SU-DHL-6 (cell line): ENCODE measurements at regions not wholly inside any gene's neighbourhood (a gene's known extent, or its start where the extent isn't known, plus 50 kb on each side); places are given as distances from the start of the nearest gene placed in this dataset.
"Not testable (repeated sequence)": the region's sequence is repeated elsewhere in the genome, so short reads cannot be mapped to it uniquely, and the experiment has no call there.

Experiments used
- EZH2phosphoT487 ChIP-seq: fragments of 200-600 bp; sonication (generic), shearing (Covaris generic); conservative IDR thresholded peaks from 2 replicates; pipeline ENCODE4 v1.6.1; 2018; ENCODE audit warnings: mild to moderate bottlenecking, antibody characterized with exemption, low read length, moderate library complexity, mixed read lengths
- TF ChIP-seq, protein P1 (sequence below): fragments of 200-600 bp; sonication (generic); IDR thresholded peaks from one replicate; pipeline ENCODE4 v1.5.1; 2017; ENCODE audit warnings: antibody characterized with exemption, mild to moderate bottlenecking, low read length, moderate library complexity; ENCODE audit not compliant: insufficient read depth, poor library complexity, severe bottlenecking

GRCh38 chr2:87308621-87309020 lies 287.0 kb upstream of the PLGLB1 start:
- TF ChIP-seq, protein P1, sequence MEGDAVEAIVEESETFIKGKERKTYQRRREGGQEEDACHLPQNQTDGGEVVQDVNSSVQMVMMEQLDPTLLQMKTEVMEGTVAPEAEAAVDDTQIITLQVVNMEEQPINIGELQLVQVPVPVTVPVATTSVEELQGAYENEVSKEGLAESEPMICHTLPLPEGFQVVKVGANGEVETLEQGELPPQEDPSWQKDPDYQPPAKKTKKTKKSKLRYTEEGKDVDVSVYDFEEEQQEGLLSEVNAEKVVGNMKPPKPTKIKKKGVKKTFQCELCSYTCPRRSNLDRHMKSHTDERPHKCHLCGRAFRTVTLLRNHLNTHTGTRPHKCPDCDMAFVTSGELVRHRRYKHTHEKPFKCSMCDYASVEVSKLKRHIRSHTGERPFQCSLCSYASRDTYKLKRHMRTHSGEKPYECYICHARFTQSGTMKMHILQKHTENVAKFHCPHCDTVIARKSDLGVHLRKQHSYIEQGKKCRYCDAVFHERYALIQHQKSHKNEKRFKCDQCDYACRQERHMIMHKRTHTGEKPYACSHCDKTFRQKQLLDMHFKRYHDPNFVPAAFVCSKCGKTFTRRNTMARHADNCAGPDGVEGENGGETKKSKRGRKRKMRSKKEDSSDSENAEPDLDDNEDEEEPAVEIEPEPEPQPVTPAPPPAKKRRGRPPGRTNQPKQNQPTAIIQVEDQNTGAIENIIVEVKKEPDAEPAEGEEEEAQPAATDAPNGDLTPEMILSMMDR: not testable (repeated sequence)
- TF ChIP-seq EZH2phosphoT487: not testable (repeated sequence)
